UCSD-AML1 (cell line): ENCODE measurements at regions not wholly inside any gene's neighbourhood (a gene's known extent, or its start where the extent isn't known, plus 50 kb on each side); places are given as distances from the start of the nearest gene placed in this dataset.
A peak's percentile ranks its signal among the peaks of the same experiment; 100 is the strongest.

ENCODE experiments used
- DNase-seq: peaks from one replicate; lab custom pipeline; 2025; ENCODE audit not compliant: unreplicated experiment; lab: John Stamatoyannopoulos, UW

DNA sequence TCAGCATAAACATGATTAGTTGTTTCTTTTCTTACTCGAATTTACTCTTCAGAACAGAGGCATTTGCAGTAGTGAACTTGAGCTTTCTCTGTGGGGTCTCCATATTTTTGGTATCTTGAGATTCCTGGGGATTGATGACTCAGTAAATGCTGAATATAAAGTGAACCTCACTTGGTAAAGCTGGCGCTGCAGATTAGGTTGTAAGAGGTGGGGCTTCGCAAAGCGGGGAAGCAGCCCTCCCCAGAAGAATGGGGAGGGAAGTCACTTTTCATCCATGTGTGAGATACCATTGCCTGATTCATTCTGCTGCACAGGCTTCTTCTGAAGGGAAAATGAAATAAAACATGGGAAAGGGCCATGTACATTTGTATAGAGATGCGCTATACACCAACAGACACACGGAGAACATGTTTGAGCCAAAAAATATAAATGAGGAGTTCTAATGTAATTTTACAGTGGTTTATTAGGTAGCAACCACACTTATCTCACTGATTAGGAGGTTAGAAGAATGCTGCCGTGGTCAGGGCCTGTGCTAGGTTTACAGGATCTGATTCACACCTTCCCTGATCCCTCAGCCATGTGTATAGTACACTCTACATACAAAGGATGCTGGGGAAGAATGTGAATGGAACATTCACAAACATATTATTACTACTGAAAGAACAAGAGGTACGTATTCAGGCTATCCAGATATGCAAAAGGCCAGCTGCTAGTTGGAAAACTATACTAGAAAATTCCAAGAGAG is 63.5 kb downstream of the DNTTIP2 start:
- no peak for DNase-seq

DNA sequence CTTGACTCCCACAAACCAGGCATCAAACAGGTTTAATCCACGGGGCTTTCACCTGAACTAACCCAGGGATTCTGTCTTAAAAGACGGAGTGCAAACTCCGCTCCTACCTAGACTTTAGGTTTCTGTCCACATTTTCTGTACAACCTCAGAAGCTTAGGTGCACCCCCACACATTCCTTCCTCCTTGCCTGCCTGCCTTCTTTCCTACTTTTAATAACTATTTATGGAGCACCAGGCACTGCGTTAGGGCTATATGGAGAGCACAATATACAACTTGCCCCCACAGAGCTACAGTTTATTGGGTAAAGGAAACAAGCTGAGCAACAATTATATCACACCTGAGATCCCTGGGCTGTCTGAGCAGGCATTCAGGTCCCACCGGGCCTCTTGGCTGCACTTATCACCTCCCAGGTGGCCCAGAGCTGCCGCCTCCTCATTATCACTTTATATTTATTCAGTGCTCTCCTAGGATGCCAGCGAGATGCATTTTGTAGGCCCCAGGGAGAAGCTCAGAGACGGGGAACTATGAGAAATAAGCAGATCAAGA is 64.1 kb downstream of the DNTTIP2 start:
- no peak for DNase-seq

DNA sequence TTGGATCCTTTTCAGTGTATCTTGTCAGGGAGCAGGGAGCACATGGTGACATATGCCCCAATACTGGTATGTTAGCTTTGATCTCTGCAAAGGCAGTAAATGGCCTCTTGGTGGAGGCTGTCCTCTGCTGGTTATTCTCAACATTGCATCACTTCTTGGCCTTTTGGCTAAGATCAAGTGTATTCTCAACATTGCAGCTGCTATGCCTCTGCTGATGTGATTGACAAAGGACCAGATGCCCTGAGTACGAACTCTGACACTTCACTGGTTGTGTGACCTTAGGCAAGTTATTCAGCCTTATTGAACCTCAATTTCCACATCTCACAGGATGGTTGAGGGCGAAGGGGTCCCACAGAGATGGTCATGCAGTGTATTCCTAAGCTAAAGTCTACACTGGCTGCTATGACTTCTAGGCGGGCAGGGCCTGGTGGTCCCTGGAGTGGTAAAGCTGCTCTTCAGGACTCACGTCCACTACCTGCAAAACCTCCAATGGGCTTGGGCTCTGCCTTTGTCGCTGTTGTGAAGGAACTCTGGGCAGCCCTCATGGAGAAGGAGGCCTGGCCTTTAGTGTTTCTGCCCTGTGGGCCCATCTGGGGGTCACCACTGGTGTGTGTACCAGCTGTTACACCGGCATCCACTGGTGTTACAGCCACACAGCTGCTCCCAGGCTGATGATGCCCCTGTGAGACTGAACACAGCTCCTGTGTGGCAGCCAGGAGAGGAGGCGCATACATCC is 64.8 kb downstream of the DNTTIP2 start:
- peak; percentile 33 for DNase-seq

DNA sequence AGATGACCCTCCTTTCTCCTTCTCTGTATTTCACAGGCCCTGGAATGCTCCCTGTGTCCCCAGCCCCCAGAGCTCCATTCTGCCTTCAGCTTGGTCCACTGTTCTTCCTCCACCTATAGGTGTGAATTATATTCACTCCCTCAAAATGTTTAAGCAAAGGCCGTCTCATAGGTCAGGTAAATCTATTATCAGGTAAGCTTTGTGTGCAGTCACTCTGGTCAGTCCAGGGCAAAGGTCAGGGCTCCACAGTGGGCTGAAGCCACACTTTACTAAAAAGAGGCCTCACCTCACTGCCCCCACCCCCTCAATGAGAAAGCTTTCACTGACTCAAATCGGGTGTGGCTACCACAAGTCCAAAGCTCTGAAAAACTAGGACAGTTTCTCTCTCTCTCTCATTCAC is 65.9 kb downstream of the DNTTIP2 start:
- DNase-seq, result no peak

DNA sequence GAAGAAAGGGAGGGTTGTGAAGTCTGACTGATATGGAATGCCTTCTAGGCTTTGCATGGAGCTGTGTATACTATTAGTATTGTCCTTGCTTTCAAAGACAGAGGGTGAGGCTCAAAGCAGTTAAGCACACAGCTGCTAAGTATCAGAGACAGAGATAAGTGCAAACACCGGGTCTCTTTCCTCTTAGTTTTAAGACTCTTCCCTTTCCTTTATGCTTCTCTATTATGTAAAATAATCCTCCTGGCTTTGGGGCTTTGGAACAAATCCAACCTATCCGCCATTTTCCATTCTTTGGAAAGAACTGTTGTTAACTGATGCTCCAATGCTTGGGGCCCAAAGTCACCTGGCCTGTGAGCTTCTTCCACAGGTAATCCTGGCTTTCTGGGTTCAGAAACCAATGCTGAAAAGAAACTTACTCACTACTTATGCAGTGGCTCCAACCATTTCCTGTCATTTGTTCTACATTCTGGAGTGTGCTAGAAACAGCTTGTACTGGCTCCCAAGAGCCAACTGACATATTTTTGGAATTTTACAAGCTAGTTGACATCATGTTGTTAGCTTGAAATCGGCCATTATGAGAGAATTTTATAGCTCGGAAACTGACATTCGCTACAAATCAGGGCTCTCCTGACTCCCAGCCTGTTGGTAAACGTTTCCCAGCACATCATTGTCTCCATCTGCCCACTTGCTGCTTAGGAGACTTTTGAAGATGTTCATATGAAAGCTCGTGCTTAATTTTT is 67.5 kb downstream of the DNTTIP2 start:
- DNase-seq, result no peak

DNA sequence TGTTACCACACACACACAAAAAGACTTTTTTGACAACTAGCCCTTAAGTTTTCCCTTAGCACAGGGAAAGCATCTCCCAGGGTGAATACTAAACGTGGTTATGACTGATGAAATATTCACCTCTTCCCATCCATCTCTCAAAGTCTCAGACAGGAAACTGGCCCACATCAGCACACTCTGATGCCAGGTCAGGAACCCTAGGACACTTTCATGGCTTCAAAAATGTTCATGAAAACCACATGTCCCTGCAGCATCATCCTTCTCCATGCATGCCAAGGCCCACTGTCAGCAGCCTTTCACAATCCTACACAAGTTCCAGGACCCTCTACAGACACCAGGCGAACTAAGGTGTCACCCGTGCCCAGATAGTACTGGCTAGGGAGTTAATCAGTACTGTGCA is 68.7 kb downstream of the DNTTIP2 start:
- DNase-seq, result no peak

DNA sequence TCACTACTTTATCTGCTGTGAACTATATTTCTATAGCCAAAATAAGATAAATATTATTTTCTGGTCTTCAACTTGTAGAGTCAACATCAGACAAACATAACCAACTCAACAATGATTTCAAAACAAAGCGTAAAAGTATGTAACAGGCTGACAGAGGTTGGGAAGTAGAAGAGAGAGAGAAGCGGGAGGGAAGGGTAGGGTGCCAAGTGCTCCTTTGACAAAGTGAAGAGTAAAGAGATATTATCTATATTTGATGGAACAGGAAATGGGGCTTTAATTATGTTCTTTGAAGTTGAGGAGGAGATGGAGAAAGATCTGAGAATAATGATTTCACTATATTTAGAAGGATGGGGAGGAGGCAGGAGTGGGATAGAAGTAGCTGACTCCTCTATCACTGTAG is 70.1 kb downstream of the DNTTIP2 start:
- no peak for DNase-seq

DNA sequence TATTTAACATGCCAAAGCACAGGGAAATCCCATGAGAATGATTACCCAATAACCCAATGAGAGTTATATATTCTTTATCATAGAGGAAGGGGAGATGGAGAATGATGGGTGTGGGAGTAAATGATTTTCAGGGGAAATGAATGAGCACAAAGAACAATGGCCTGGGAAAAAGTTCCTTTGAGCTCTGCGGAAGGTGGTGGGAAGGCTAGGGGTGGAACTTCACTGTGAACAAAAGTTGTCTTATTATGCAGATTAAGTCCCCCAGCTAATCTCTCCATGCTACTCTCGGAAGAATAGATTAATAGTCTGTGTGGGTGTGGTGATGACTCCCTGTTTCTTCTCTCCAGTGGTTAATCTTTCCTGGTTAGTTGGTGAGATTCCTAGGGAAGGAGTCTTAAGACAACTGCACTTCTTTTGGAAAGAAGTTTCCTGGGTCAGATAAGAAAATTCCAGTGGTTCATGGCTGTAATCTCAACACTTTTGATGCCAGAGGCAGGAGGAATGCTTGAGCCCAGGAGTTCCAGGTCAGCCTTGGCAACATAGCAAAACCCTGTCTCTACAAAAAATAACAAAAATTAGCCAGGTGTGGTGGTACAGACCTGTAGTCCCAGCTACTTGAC is 71.6 kb downstream of the DNTTIP2 start:
- DNase-seq, result no peak

DNA sequence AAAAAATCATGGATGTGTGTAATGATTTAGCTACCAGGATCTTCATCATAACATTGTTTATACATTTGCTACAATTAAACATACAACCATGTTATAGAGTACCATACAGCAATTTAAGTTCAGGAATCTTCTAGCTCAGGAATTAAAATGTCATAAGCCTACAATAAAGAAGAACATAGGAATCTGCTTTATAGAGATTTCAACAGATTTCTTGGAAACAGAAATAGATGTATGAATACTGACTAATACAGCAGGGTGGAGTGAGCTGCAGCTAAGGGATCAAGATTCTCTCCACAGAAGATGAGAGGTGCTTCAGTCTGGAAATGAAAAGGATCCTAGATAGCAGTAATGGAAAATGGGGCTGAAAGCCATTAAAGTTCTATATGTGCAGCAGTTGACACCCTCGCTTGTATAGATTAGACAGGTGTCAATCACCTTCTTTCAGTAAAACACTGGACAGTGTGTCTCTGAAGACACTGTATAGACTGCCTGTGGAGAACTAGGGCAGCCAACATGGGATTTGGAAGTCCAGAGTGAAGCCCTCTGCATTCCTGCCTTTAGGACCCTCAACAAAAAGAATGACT is 73.9 kb downstream of the DNTTIP2 start:
- DNase-seq, result no peak

DNA sequence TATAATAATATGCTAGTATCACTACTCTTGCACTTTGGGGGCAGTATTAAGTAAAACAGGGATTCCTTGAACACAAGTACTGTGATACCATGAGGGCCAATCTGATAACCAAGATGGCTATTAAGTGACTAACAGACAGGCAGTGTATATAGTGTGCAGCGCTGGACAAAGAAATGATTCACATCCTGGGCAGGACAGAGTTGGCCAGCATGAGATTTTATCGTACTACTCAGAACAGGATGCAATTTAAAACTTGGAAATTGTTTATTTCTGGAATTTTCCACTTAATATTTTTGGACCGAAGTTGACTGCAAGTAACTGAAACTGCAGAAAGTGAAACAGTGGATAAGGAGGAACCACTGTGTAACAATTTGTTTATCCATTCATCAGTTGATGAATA is 74.6 kb downstream of the DNTTIP2 start:
- DNase-seq, result no peak

DNA sequence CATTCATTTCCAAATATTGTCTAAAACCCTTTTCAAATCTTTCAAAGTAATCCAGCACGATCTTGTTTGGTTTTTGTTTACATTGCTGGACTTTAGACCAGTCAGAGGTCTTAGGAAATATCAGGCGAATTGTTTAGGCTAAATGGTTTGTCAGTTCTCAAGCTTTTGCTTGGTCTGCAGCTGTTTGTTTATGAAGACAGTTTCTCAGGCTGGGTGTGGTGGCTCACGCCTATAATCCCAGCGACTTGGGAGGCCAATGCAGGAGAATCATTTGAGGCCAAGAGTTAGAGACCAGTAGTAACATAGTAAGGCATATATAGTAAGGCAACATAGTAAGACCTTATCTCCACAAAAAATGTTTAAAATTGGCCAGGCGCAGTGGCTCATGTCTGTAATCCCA is 77.5 kb downstream of the DNTTIP2 start:
- DNase-seq, result no peak

DNA sequence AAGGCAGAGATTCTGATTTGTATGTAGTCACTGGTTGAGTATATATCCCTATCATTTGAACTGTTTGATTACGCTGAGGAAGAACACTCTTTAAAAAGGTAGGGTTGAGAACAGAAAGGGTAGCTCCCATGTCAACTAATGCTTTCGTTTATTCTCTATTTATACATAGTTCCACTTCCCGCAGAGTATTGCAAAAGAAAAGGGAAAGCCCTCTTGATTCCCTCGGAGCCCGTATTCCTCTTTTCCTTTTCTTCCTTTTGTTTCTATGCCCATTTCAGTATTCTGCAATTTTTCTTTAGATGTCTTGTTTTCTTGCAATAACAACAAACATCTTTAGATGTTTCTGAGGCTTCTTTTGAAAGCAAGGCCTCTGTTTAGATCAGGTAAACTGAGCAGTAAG is 78.2 kb downstream of the DNTTIP2 start:
- DNase-seq, result no peak

DNA sequence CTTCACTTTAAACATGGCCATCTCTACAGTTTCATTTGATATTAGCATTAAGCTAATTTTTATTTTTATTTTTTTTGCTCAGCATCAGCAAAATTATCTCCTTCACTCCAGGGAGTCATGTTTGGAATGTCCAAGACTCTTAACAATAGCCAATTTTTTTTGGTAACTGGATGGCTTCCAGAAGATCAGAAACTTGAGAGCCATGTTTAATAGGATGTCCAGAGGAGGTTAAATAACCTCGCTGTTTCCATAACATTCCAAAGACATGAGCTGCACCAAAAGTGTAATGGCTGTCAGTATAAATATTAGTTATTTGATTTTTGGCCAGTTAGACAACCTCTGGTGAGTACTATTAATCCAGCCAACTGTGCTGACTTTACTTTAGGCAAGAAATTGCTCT is 80.7 kb downstream of the DNTTIP2 start:
- DNase-seq, result no peak

DNA sequence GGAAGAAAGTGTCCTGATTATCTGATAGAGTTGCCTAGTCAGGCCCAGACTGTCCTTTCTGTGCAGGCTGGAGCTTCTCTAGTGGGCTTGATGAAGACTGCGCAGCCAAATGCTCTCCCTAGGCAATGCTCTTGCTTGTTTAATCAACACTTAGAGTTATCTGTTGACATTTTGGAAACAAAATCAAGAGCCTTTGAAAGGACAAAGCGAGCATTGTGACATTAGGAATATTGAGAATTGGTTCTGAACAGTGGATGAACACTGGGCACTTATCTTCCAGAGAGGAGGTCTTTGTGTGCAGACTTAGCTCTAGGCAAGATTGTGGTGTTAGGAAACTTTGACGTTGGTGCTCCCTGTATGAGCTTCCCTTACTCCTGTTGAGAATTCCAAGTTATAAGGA is 94.5 kb downstream of the DNTTIP2 start:
- DNase-seq, result no peak

DNA sequence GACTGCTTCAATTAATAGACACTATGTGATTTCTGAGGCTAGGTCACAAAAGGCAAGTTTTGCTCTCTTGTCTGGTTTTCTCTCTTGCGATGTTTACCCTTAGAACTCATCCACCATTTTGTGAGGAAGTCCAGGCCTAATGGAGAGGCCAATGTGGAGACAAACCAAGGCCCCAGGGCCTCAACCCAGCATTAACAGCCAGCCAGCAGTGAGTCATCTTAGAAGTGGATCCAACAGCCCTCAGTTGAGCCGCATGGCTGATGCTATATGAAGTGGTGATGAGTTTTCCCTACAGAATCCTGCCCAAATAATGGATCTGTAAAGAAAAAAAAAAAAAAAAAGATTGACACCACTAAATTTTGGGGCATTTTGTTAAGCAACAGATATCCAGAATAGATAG is 95.1 kb downstream of the DNTTIP2 start:
- no peak for DNase-seq

DNA sequence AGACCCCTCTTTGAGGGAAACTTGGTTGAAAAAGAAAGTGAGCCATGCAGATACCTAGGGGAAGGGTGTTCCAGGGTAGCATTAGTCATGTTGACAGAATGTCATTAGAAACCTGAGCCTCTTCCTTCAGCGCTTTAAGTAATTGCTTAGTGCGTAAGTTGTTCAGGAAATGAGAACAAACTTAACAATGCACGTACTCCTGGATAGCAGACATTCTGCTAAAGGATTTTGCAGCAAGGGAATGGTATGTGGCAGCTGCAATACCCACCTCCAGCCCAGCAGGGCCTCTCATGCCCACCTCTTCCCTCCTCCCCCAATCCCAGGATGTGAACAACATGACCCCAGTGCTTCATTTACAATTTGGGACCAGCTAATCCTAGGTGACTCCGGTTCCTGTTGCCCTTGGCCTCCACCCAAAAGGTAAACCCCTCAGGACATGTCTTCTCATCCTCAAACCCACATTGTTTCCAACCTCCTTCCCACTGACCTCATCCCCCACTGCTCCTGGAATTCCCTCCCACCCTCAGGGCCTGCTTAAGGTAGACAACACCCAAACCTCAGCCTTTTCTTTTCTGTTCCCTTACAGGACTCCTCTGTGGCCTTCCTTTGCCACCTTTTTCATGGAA is 98.0 kb upstream of the BCAR3 start:
- DNase-seq, result no peak

DNA sequence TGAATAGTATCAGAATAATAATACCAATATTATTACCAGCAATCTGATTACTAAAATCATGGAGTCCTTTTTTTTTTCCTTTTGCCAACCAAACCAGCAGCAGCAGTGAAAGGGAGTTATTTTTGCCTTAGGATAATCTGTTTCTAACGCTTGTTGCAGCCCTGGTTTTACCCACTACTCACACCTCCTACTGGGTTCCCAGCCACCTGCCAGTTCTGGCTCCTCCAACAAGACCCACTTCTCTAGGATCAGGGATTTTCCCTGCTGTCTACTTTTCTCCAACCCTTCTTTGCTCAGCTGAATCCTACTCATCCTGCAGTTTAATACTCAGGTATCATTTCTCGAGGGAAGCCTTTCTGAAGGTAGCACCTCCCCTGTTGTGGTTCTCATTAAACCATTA is 96.8 kb upstream of the BCAR3 start:
- no peak for DNase-seq

DNA sequence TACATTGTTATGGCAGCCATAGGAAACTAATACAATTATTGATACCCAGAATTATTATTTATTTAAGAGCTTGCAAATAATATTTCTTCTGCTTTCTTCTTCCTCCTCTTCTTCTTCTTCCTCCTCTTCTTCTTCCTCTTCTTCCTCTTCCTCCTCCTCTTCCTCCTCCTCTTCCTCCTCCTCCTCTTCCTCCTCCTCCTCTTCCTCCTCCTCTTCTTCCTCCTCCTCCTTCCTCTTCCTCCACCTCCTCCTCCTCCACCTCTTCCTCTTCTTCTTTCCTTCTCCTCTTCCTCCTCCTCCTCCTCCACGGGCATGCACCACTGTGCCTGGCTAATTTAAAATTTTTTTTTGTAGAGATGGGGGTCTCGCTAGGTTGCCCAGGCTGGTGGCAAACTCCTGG is 95.6 kb upstream of the BCAR3 start:
- DNase-seq, result no peak

DNA sequence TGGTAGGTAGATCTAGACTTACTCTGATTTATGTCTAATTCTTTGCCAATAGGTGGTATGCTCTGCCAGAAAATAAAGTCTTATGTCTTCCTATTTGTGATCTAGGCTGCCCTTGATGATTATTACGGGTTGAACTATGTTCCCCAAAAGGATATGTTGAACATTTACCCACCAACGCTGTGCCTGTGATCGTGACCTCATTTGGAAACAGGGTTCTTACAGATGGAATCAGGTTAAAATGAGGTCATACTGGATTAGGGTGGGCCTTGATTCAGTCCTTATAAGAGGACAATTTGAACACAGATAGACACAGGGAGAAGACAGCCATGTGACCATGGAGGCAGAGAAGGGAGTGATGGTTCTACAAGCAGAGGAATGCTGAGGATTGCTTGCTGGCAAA is 95.1 kb upstream of the BCAR3 start:
- DNase-seq, result no peak

DNA sequence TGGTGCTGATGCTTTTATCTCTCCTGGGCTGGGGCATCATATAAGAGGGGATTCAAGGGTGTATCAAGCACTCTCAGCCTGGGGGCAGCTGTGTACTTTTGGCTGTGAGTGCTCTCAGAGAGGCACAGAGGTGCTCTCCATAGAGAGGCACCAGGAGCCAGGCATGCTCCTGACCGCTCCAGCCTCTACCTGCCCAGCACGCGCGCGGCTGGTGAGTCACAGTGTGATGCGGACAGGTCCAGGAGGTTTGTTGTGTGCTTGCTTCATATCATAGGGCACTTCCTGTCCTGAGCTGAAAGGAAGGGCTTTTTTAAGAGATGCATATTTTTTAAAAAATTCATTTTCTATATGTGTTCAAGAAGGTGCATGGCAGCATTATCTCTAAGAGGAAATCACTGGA is 93.6 kb upstream of the BCAR3 start:
- DNase-seq, result no peak

DNA sequence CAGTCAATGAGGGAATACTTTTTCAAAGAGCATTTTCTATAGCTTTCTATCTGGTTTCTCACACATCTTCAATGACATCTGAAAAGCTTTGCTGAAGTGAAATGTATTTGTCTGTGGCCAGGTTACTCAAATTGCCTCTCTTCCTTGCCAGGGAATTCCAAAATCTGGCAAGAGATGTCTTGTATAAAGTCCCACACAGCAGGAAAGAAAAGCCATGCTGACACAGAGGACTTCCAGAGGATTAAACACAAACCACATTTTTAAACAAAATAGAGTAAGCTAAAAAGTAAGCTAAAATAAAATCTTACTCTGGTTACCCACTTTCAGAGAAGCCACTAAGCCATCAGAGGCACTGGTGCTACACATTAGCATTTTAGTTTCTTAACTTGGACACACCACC is 93.1 kb upstream of the BCAR3 start:
- no peak for DNase-seq
